ENCODE measurements at regions not wholly inside any gene's neighbourhood (a gene's known extent, or its start where the extent isn't known, plus 50 kb on each side); places are given as distances from the start of the nearest gene placed in this dataset.

- Histone ChIP-seq H2BK12ac (ENCODE audit: low read depth, low read length) (no peak overlapping the region), H3K4me2 (ENCODE audit: insufficient read depth in 1 of 2, low read depth in 2 of 2, low read length in 2 of 2) (no peak overlapping the region), H4K8ac (ENCODE audit: extremely low read depth, insufficient read depth, low read length) (no peak overlapping the region), H3K27me3 (replicated peaks in 1 of 4; ENCODE audit: control insufficient read depth in 3 of 4, extremely low read depth in 1 of 4, insufficient read depth in 3 of 4, low read length in 3 of 4) (no peaks in the 10 kb centered on the region), H2BK15ac (ENCODE audit: low read length) (no peak overlapping the region), H2AK5ac (ENCODE audit: low read depth, low read length) (no peak overlapping the region), H3K14ac (ENCODE audit: insufficient read length) (no peak overlapping the region), H3K79me1 (ENCODE audit: low read depth, low read length) (no peaks in the 10 kb centered on the region), H3K27ac (ENCODE audit: low read depth, low read length) (no peak overlapping the region), H2BK120ac (replicated peaks; ENCODE audit: low read depth, low read length) (no peak overlapping the region), H3K79me2 (ENCODE audit: control insufficient read depth in 1 of 2, insufficient read depth in 2 of 2, low read length in 2 of 2) (no peaks in the 10 kb centered on the region), H3K18ac (ENCODE audit: extremely low read depth, low read length) (no peak overlapping the region), H2BK20ac (ENCODE audit: low read length) (no peak overlapping the region), H3K4ac (replicated peaks; ENCODE audit: insufficient read length, low read depth, low read length) (no peak overlapping the region), H3K4me3 (ENCODE audit: extremely low read depth in 1 of 4, insufficient read depth in 2 of 4, low read depth in 3 of 4, low read length in 4 of 4) (no peak overlapping the region), H3K36me3 (ENCODE audit: control insufficient read depth in 2 of 4, insufficient read depth in 4 of 4, low read length in 3 of 4) (no peaks in the 10 kb centered on the region), H3K9ac (replicated peaks in 1 of 4; ENCODE audit: extremely low read depth in 1 of 4, low read depth in 3 of 4, low read length in 3 of 4) (no peak overlapping the region), H3K4me1 (replicated peaks in 1 of 4; ENCODE audit: control insufficient read depth in 3 of 4, insufficient read depth in 4 of 4, low read length in 3 of 4) (peaks cover 0 to 10% (median 6%) of the 10 kb centered on the region in 4 experiments; a peak in 4 of 7 replicates), H3K56ac (replicated peaks; ENCODE audit: insufficient read length, low read depth, low read length) (no peak overlapping the region), H3K23ac (ENCODE audit: insufficient read length) (no peak overlapping the region), H2BK5ac (ENCODE audit: low read depth, low read length) (no peak overlapping the region), H4K91ac (replicated peaks; ENCODE audit: insufficient read length, low read length) (no peak overlapping the region), H4K5ac (ENCODE audit: insufficient read length, low read depth, low read length) (no peak overlapping the region), H2AFZ (ENCODE audit: low read length) (no peak overlapping the region), H3K9me3 (ENCODE audit: insufficient read depth in 2 of 2, low read depth in 1 of 2, low read length in 1 of 2) (no peaks in the 10 kb centered on the region), H3K23me2 (ENCODE audit: low read depth, low read length) (no peaks in the 10 kb centered on the region), H4K20me1 (replicated peaks in 1 of 2; ENCODE audit: control insufficient read depth in 1 of 2, insufficient read depth in 2 of 2, low read length in 2 of 2) (no peaks in the 10 kb centered on the region)
- ChIA-PET CTCF (ENCODE audit: partially characterized antibody) (interaction anchor here (1.2 kb wide), 2 partner anchors 80 to 206 kb away, joined by 3 read pairs; no protein-coding TSS in a partner anchor), POLR2A (ENCODE audit: partially characterized antibody) (no interaction called here)
- WGBS, 2 experiments (ENCODE audit: extremely low coverage in 1 of 2, insufficient coverage in 1 of 2, insufficient read length in 1 of 2, insufficient replicate concordance in 2 of 2, low coverage in 1 of 2, low lambda C conversion rate in 2 of 2, missing lambda C conversion rate in 1 of 2): 98% methylated on average over 6 of the region's 6 CpGs; no CpG with 5 or more reads in 1 of the 2 experiments
- FAIRE-seq: no peak
- DNase-seq (ENCODE audit: low read depth in 1 of 2, low spot score in 2 of 2): no peak
- TF ChIP-seq TBP (IDR thresholded peaks at IDR 0.05; ENCODE audit: low read depth, low read length): no peak
- TF ChIP-seq CHD2 (IDR thresholded peaks at IDR 0.05; ENCODE audit: low read length): no peak
- no peak for TF ChIP-seq MAFK (IDR thresholded peaks at IDR 0.05; ENCODE audit: low read depth, low read length)
- no peak for TF ChIP-seq CBX8 (IDR thresholded peaks at IDR 0.05; ENCODE audit: borderline replicate concordance, low read depth, low read length)
These were observed 84.8 kb upstream of the SASH1 start for GRCh38 chr6:148257810-148258209.

All from H1 (cell line).